GM21576 (cell line): ENCODE measurements at regions not wholly inside any gene's neighbourhood (a gene's known extent, or its start where the extent isn't known, plus 50 kb on each side); places are given as distances from the start of the nearest gene placed in this dataset.

Experiments
- ATAC-seq: cut with Tn5 transposase; IDR thresholded peaks from one replicate; pipeline ENCODE4 v1.9.1; 2021; ENCODE audit warnings: mild to moderate bottlenecking, moderate library complexity; ENCODE audit not compliant: unreplicated experiment

DNA sequence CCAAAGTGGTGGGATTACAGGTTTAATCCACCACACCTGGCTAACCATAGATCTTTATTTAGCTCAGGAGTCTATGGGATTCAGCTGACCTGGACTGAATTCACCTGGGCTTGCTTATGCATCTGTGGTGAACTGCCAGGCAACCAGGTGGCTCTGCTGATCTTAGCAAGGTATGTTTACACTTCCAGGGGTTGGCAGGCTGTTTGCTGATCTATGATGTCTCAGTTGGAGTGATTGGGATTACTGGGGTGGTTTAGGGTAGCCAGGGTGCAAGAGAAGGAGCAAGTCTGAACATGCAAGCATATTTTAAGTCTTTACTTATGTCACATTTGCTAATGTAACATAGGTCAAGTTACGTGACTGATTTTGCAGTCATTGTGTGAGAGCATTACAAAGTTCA, 63.6 kb upstream of the JAK2 start:
- no peak for ATAC-seq

GRCh38 chr9:4922101-4922500, 63.0 kb upstream of the JAK2 start:
- no peak for ATAC-seq

GRCh38 chr9:4922730-4923129, 62.3 kb upstream of the JAK2 start:
- no peak for ATAC-seq

DNA sequence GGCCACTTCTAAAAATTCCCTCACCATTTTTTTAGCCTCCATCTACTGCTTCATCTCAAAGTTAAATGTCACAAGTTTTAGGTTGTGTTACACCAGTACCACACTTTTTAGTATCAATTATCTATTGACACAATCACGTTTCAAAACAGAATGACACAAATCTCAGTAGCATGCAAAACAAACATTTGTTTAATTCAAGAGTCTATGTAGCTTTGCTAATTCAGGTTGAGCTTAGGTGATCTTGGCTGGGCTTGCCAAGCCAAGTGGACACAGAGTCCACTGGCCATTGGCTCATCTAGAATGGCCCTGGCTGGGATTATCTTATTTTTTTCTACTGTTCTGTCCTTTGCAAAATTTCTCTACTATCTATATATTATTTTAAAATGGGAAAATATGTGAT, 61.9 kb upstream of the JAK2 start:
- no peak for ATAC-seq

DNA sequence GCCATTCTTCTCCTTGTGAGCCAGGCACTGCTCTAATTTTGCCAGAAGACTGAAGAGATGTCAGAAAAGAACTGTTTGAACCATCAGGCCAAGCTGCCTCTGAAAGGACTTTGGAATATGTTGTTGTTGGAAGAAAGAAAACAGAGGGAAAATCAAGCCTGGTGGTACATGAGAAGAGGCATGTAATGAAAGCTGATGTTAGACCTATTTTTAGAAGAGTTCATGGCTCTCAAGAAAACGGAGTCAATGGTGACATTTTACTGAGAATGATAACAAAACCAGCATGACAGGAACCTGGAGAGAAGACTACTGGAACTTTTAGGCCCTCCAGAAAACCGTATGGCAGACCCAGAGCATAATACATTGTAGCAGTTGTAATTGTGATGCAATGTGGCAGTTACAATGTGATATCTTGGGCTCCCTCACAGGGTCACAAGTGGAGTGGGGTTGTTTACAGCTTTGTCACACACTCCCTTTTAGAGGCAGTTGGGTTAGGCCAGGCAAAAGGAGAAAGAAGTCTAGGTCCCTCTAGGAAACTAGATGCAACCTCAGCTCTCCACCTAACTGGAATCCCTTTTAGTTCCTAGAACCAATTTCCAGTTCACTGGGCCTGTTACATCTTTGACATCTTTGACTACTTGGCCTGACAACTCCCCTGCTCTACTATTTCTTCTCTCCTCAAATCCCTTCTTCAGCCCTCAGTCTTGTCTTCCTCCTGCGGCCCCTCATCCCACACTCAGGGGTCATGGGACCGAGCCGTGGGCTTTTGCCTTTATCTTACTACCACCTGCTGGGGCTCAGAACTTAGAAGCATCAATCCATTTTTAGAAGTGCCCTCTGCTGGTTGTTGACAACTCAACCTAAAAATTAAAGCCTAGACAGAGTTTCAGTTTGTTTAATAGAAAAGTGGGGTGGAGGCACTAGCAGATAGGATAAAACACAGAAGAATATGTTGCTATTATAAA, 61.2 kb upstream of the JAK2 start:
- ATAC-seq, result peak; percentile 60

DNA sequence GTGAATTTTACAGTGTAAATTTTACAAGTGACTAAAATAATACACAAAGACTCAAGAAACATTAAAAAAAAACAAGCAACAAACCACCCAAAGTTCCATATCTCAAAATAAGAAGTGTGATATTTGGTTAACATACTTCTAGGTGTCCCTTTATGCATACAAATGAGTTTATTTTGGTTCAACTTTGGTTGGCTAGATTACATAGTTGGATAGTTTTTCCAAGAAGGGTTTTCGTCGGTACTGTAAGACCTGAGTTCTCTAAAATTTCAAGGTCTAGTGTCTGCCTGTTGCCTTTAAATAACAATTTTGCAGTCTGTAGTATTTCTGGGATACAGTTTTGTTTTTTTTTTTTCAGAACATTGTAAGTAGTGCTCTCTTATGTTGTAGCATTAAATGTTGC, 58.8 kb upstream of the JAK2 start:
- ATAC-seq, result no peak

GRCh38 chr9:4927043-4927471, 58.0 kb upstream of the JAK2 start:
- ATAC-seq, result no peak

DNA sequence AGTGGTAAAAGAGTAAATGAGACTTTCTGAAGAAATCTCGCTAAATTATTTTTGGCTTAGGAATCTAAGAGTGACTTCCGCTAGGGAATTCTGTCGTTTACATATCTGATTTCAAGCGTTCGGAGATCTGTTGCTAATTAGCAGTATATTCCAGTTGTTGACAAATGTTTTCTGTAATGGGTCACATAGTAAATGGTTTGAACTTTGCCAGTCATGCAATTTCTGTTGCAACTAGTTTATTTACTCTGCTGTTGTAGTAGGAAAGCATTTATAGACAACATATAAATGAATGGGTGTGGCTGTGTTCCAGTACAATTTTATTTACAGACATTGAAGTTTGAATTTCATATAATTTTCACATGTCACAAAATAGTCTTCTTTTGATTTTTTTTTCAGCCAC, 57.4 kb upstream of the JAK2 start:
- ATAC-seq, result no peak

GRCh38 chr9:4929917-4930316, 55.2 kb upstream of the JAK2 start:
- no peak for ATAC-seq

DNA sequence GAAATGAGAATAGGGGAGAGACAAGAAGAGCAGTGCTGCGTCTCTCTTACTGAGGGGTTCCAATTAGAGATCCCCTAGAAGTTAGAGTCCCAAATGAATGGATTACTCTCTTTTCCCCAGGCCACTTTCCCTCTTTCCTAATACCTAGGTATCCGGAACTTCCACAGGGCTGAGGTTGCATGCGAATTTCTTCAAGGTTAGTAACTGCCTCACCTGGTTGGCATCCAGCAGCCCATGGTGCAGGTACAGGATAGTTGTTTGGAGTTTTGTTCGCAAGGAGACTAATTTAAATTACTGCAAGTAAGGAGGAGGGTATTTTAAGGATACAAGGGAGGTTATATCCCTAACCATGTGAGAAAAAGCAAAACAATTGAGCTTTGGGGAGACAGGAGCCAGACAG, 52.4 kb upstream of the JAK2 start:
- ATAC-seq, result no peak

GRCh38 chr9:4933177-4933576, 51.9 kb upstream of the JAK2 start:
- no peak for ATAC-seq

DNA sequence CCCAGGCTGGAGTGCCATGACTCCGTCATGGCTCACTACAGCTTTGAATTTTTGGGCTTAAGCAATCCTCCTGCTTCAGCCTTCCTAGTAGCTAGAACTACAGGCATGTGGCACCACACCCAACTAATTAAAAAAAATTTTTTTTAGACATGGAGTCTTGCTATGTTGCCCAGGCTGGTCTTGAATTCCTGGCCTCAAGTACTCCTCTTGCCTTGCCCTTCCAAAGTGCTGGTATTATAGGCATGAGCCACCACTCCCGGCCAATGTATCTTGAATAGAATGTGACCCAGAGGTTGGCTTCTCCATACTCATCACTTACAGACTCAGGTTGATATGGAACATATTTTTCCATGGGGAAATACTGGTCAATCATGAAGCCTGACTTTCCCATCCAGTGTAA, 51.2 kb upstream of the JAK2 start:
- ATAC-seq, result no peak

GRCh38 chr9:4935001-4935672, 49.9 kb upstream of the JAK2 start:
- ATAC-seq, result no peak
